ENCODE measurements at regions not wholly inside any gene's neighbourhood (a gene's known extent, or its start where the extent isn't known, plus 50 kb on each side); places are given as distances from the start of the nearest gene placed in this dataset.

DNA sequence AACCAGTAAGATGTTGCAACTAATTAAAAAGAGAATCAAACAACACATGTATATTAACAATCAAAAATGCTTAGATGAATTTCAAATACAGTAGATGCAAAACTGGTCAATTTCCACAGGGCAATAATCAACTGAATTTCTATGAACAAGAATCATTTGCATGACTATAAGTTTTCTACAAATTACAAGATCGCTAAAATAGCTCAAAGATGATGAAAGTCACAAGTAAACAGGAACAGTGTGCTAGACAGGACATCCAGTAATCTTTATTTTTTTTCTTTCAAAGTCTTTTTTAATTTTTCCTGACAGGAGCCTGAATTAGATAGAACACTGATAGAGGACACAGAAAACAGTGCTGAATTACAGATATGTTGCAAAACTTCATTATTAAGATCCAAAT lies 608.2 kb upstream of the DAB2 start:
- DNase-seq, result no peak

DNA sequence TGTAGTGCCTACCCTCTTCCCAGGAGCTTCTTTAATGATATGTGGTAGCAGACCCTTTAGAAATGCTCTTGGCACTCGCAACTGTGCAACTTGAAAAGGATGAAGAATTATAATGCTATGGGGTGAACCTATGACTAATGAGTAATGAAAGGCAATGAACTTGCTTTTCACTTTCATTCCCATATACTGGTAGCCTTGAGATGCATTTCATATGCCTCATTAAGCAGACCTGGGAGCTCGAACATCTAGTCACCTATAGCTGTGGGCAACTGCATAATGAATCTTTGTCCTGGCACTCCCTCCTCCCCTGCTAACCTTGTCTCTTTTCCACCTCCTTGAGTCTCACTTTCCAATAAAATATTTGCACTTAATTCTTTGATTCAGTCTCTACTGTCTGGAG lies 605.9 kb upstream of the DAB2 start:
- DNase-seq, result no peak

DNA sequence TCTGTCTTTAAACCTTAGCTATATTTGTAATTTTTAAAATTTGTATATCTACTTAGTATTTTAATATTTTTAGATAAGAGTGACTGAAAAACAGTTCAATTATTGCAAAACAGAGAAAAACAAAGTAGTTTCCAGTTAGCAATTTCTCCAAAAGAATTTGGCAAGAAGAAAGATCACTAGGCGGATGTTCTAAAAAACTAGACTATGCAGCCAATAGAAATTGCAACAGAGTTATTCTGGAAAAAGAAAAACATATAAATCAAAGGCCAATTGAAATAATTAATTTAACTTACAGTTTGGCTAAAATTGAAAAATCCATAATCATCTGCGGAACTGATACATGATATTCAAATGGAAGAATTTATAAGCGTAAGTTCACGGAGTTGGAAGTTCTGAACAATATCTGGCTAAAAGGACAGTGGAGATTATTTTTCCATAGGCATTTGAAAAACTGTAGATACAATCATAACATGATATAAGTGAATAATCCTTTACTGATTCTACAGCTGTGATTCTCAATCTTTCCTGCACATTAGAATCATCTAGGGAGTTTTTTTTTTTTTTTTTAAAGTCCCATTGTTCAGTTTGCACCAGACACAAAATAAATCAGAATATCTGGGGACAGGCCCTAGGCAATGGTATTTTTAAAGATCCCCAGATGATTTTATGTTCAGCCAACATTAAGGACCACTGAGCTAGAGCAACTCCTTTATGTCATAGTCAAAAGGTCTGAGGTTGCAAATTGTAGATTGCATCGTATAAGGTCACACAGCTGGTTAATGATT lies 605.1 kb upstream of the DAB2 start:
- no peak for DNase-seq

DNA sequence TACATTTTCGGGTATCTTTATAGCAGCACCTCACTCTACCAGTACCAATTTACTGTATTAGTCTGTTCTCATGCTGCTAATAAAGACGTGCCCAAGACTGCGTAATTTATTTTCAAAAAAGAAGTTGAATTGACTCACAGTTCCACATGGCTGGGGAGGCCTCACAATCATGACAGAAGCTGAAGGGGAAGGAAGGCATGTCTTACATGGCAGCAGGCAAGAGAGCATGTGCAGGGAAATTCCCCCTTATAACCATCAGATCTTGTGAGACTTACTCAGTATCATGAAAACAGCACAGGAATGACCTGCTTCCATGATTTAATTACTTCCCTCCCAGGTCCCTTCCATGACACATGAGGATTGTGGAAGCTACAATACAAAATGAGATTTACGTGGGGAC lies 602.6 kb upstream of the DAB2 start:
- no peak for DNase-seq

DNA sequence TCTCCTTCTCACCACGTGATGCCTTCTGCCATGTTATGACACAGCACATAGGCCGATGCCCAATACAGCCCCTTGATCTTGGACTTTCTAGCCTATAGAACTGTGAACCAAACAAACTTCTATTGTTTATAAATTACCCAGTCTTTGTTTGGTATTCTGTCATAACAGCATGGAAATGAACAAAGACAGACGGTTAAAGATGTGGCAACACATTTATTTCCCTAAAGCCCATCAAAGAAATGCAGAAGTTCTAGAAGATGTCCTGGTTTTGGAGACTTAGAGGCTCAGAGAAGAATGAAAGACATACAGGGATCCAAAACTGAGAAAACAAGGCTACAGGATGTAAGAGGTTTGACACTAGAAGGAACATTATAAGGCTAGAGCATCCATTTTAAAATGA lies 600.8 kb upstream of the DAB2 start:
- no peak for DNase-seq

DNA sequence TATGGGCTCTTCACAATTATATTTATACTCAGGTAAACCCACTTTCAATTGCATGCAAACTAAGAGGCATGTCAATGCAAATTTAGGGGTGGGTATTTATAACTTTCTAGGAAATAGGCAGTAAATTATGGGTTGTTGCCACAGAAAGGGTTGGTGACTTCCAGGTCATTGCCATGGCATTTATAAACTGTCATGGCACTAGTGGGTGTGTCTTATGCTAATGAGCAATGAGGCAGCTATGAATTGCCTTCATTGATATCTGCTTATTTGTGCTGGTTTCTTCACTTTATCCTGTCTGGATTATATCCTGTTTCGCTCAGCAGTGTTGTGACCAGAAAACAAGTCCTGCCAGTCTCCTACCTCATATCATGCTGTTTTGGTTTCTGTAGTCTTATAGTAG lies 597.3 kb upstream of the DAB2 start:
- no peak for DNase-seq

DNA sequence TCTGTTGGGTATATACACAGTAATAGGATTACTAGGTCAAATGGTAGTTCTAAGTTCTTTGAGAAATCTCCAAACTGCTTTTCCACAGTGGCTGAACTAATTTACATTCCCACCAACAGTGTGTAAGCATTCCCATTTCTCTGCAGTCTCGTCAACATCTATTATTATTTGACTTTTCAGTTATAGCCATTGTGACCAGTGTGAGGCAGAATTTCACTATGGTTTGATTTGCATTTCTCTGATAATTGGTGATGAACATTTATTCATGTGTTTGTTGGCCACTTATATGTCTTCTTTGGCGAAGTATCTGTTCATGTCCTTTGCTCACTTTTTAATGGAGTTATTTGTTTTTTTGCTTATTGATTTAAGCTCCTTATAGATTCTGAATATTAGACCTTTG lies 596.2 kb upstream of the DAB2 start:
- no peak for DNase-seq

DNA sequence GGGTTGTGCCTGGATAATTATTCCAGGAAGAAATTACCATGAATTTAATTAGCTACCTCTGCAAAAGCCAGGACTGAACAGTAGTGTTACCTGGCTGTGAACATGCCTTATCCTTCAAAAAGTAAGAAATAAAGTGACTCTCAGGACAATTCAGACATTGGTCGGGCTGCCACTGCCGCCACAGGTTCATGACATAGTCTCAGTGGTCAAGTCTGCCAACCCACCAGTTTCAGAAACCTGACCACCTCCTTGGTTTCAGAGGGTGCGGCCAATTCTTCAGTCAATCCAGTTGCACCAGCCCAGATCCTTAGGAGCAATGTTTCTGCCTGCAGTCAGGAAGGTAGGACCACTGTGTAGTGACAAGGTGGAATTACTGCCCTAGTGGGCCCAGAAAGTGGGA lies 593.1 kb upstream of the DAB2 start:
- no peak for DNase-seq

DNA sequence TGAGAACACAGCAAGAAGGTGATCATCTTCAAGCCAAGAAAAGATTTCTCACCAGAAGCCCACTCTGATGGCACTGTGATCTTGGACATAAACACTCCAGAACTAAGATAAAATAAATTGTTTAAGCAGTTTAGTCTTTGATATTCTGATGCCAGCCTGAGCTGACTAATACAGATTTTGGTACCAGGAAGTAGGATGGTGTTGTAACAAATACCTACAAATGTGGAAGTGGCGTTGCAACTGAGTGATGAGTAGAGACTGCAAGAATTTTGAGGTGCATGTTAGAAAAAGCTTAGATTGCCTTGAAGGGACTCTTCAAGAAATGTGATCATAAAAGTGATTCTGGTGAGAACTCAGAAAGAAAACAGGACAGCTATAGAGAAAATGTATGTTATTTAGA lies 592.4 kb upstream of the DAB2 start:
- no peak for DNase-seq

DNA sequence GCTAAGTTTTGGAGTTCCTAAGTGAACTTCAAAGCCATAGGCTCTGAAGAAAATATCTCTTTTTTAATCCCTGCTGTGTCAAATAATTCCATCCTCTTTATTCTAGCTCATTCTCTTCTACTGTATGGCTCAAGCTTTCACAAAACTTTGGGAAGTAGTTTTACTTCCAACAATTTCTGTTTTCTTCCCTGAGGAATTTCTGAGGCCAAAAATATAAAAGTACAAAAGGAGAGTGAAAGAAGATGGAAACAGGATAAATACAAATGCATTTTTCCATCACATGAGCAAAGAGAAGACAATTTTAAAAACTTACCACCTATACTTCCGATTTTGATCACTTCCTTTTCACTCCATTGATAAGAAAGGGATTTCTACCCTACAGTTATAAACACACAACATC lies 585.7 kb upstream of the DAB2 start:
- DNase-seq, result no peak

DNA sequence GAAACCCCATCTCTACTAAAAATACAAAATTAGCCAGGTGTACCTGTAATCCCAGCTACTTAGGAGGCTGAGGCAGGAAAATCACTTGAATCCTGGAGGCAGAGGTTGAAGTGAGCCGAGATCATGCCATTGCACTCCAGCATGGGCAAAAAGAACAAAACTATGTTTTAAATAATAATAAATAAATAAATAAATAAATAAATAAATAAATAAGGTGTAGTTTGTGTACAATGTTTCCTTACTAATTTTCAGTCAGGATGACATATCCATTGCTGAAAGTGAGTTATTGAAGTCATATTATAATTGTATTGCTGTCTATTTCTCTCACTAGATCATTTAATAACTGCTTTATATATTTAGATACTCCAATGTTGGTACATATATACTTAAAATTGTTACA lies 581.5 kb upstream of the DAB2 start:
- no peak for DNase-seq

DNA sequence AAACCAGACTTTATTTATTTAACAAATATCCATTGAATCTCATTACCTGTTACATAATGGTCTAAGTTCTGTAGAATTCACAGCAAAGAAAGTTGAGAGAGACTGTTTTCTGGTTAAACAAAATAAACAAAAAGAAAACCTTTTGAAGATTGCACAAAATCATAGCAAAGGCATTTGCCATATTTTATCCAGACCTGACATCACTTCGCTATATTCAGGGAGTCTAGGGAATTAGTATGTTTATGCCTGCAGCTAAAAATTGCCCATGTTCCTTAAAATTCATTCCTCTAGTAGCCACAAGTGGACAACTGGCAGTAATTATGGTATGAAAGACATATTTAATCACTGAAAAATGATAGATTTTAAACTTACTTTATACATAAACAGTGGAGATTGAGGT lies 577.0 kb upstream of the DAB2 start:
- DNase-seq, result no peak

DNA sequence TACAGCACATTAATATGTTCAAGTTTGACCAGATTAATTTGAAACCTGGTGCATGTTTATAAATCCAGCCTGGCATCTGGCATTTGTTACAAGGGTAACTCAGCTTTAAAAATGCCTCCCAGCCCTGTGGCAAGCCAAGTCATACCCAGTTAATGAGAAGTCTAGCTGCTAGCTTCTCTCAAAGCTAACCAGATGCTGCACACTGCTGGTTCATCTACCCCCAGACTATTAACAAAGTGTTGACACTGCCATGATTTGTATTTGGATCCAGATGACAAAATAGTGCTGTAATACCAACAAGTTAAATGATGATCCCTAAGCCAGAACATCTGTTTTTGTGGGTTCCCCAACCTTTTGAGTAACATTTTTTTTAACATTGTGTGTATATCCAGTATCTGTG lies 573.7 kb upstream of the DAB2 start:
- no peak for DNase-seq

DNA sequence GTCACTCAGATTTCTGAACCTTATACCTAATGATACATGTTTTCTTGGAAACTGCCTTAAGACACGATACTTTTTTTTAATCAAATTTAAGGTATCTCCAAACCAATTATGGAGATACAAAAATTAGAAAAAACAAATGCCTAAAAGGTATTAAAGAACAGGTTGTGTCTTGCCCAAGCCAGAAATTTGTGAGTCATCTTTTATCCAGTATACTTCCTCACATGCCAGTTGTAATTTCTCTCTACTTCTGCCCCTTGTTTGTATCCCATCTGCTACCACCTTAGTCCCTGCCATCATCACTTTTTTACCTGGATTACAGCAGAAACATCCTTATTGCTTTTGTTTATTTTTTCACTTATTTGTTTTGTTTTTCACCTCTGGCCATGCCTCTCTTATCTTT lies 571.2 kb upstream of the DAB2 start:
- DNase-seq, result no peak

DNA sequence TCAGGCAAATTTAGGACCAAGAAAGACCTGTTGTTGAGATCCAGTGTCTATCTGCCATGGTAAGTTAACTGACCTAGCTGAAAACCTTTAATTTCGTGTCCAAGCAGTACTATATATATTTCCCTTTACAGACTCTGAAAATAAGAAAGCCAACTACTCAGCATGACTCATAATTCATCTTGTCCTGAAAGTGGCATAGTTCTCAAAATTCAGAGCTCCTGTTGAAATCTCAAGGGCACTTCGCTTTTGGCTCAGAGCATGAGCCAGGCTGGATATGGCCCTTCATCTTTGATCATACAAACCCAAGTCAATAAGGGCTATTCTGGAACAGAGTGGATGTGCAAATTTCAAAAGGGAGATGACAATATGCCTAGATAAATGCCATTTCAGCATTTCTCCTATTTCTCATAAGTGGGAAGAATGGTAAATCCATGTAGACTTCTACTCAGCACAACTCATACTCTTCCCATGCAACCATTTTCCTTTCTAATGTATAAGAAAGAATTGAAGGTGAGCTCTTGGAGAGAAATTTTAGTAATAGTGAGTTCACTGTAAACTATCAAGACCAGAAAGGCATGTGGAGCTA lies 567.9 kb upstream of the DAB2 start:
- DNase-seq, result no peak

DNA sequence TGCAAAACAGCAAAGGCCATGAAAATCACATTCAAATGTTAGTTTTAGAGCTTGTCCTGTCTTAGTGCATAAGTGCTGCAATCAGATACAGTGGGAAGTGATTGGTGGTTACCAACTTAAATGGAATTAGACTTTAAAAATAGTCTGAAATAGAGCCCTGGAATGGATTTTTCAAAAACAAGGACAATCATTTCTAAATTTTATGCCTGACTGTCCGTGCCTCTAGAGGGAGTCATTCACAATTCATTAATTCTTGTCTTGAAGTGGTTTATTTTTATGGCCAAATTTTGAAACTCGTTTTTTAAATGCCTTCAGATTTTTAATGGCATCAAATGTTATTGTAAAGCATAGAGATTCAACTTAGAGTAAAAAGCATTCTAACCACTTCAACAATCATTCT lies 561.8 kb upstream of the DAB2 start:
- no peak for DNase-seq

DNA sequence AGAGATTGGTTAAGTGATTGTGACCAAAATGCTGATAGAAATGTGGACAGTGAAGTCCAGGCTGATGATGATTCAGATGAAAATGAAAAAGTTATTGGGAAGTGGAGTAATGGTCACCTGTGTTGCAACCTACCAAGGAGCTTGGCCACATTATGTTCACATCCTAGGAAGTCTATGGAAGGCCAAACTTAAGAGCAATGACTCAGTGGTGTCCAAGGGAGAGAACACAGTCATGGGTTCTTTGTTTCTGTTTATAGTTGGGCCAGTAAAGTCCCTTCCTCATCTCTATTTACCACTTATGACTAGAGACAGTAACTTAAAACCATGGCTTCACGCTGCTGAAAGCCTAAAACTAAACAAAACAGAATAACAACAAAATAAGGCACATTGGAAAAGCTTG lies 555.3 kb upstream of the DAB2 start:
- DNase-seq, result no peak

DNA sequence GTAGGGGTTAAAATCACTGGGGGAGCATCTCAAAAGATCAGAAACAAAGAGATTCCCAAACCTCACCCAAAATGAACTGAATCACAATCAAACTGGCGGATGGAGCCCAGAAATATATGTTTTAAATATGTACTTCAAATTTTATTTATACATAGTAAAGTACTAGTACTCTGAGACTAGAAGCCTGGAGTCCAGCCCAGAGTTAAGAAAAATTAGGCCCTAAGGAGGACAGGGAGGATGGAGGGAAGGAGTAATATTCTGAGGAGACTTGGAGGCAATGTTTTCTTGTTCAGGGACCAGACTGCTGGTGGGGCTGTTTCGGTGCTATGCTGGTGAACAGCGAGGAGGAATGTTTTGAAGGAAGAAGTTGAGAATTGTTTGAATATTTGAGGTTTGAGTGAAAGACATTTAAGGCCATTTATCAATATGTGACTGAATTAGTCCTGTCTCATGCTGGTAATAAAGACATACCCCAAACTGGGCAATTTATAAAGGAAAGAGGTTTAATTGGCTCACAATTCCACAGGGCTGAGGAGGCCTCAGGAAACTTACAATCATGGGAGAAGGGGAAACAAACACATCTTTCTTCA lies 552.4 kb upstream of the DAB2 start:
- DNase-seq, result no peak

DNA sequence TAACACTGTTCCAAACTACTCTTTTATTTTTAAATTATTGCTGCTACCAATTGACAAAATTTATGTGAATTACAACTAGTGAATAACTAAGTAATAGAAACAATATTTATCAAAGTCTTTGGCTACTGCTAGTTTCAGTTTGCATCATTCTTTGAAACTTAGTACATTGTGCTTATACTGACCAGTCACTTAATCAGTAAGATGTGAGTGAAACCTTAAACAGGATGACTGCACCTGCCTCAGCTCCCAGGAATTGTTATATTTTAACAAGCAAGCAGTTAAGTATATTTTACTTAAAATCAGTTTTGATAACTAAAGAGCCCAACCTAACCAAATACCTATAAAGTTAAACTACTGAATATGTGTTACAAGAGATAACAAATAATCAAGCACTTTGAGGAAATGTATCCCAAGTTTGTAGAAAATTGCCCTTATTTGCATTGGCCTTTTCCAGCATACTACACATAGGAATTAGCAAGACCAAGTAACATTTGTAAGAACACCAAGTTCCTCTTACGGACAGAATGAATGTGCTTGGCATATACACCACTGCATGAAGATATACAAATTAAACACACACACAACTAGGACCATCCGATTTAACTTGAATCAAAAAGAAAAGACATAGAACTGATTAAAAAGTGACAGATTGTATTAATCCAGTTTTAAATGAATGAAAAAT lies 545.5 kb upstream of the DAB2 start:
- DNase-seq, result no peak

DNA sequence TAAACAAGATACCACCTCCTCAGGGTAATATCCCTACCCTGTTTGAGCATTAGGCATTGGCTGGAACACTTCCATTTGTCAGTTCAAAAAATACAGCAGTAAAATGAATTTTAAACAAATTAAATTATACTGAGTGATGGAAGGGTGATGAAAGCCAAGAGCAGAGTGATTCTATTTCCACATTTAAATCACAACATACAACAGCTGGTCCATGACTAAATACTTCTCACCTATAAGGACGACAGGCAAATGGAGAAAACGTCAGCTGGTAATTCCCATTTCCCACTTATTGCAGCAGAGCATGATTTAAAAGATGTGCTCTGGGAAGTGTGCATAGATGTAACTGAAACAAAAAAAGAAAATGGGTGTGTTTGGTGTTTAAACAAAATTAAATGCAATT lies 543.6 kb upstream of the DAB2 start:
- DNase-seq, result no peak

DNA sequence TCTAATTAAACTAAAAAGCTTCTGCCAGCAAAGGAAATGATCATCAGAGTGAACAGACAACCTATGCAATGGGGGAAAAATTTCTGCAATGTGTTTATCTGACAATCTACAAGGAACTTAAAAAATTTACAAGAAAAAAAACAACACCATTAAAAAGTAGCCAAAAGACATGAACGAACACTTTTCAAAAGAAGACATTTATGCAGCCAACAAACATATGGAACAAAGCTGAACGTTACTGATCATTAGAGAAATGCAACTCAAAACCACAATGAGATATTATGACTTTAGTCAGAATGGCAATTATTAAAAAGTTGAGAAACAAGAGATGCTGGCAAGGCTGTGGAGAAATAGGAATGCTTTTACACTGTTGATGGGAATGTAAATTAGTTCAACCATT lies 530.4 kb upstream of the DAB2 start:
- no peak for DNase-seq

DNA sequence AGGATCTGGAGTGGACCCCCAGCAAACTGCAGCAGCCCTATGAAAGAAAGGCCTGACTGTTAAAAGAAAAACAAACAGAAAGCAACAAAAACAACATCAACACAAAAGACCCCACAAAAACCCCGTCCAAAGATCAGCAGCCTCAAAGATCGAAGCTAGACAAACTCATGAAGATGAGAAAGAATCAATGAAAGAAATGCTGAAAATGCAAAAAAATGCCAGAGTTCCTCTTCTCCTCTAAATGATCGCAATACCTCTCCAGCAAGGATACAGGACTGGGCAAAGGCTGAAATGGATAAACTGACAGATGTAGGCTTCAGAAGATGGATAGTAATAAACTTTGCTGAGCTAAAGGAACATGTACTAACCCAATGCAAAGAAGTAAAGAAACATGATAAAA lies 526.3 kb upstream of the DAB2 start:
- DNase-seq, result no peak

DNA sequence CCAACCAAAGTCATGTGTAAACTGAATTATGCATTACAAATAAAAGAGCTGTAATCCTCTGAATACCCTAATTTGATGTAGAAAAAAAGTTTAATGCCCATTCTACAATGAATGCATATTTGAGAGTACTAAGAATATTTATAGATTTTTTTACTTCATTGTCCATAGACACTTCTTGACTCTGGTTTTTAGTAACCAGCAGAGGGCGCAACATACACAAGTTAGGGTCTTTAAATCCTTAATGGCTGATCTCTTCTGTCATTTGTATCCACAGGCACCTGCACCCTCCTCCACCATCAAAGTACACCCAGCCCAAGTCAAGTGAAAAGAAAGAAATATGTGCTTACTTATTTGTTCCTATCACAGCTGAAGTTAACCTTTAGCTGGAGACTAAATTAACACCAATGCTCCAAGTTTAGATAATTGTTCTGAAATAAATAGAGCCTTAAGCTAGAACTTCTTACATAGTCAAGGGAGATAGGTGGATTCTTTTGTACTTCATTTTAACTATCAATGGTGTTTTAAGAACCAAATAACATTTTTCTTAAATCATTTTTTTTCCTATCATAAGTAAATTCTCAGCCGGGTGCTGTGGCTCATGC lies 524.2 kb upstream of the DAB2 start:
- DNase-seq, result peak; percentile 70

DNA sequence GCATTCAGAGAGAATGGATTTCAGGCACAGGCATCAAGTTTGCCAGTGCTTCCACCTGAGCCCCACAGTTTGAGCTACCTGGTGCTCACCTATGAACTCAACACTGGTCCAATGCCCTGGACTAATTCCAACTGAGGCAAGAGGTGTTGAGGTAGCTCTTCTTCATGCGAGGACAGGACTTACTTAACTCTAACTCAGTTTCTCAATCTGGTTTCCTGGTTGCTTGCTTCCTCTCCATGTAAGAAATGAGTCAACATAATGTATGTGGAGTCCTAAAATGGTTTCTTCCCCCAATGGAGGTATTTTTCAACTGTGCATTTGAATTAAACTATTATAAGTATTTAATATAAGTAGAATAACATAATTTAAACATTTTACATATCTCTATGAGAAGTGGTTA lies 523.6 kb upstream of the DAB2 start:
- no peak for DNase-seq

Measured in midbrain (tissue), 1 donor.